ENCODE measurements at regions not wholly inside any gene's neighbourhood (a gene's known extent, or its start where the extent isn't known, plus 50 kb on each side); places are given as distances from the start of the nearest gene placed in this dataset.

GRCh38 chr6:139497345-139497961, 123.0 kb upstream of the CITED2 start:
- no peaks in the 10 kb centered on the region for H3F3A ChIP-seq (ENCODE audit: insufficient read depth, low read length, poor library complexity, severe bottlenecking)
- no peak overlapping the region for H3K27ac ChIP-seq (ENCODE audit: low read length)
- no peak overlapping the region for H2AFZ ChIP-seq (ENCODE audit: low read depth, low read length)
- no peak overlapping the region for H3K4me3 ChIP-seq (ENCODE audit: low read length)
- no peaks in the 10 kb centered on the region for H3K36me3 ChIP-seq (ENCODE audit: insufficient read depth, low read length)
- TF ChIP-seq CTCF (IDR thresholded peaks at IDR 0.05; ENCODE audit: poor library complexity, severe bottlenecking) (no peak), TAF1 (IDR thresholded peaks at IDR 0.05; ENCODE audit: low read depth) (no peak), EP300 (conservative IDR thresholded peaks at IDR 0.05; ENCODE audit: poor library complexity, severe bottlenecking) (no peak), RAD21 (conservative IDR thresholded peaks at IDR 0.05) (no peak), EZH2 (IDR thresholded peaks at IDR 0.05; ENCODE audit: borderline replicate concordance, insufficient read depth, low read length, poor library complexity, severe bottlenecking) (no peak), SMC3 (conservative IDR thresholded peaks at IDR 0.05; ENCODE audit: poor library complexity) (no peak), MXI1 (conservative IDR thresholded peaks at IDR 0.05; ENCODE audit: poor library complexity, severe bottlenecking) (no peak), POLR2AphosphoS5 (IDR thresholded peaks at IDR 0.05) (no peak)
- TF ChIP-seq, protein P1, sequence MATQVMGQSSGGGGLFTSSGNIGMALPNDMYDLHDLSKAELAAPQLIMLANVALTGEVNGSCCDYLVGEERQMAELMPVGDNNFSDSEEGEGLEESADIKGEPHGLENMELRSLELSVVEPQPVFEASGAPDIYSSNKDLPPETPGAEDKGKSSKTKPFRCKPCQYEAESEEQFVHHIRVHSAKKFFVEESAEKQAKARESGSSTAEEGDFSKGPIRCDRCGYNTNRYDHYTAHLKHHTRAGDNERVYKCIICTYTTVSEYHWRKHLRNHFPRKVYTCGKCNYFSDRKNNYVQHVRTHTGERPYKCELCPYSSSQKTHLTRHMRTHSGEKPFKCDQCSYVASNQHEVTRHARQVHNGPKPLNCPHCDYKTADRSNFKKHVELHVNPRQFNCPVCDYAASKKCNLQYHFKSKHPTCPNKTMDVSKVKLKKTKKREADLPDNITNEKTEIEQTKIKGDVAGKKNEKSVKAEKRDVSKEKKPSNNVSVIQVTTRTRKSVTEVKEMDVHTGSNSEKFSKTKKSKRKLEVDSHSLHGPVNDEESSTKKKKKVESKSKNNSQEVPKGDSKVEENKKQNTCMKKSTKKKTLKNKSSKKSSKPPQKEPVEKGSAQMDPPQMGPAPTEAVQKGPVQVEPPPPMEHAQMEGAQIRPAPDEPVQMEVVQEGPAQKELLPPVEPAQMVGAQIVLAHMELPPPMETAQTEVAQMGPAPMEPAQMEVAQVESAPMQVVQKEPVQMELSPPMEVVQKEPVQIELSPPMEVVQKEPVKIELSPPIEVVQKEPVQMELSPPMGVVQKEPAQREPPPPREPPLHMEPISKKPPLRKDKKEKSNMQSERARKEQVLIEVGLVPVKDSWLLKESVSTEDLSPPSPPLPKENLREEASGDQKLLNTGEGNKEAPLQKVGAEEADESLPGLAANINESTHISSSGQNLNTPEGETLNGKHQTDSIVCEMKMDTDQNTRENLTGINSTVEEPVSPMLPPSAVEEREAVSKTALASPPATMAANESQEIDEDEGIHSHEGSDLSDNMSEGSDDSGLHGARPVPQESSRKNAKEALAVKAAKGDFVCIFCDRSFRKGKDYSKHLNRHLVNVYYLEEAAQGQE (IDR thresholded peaks at IDR 0.05; ENCODE audit: borderline replicate concordance), result no peak
- no peaks in the 10 kb centered on the region for H3K27me3 ChIP-seq (ENCODE audit: insufficient read depth, low read depth, low read length)
- no peaks in the 10 kb centered on the region for H3K79me2 ChIP-seq (replicated peaks; ENCODE audit: insufficient read depth, low read length)
- no peak overlapping the region for H3K4me2 ChIP-seq (ENCODE audit: low read length)
- H4K20me1 ChIP-seq (ENCODE audit: insufficient read depth), result no peaks in the 10 kb centered on the region
- H3K9me2 ChIP-seq (ENCODE audit: insufficient read depth, low read length), result no peaks in the 10 kb centered on the region
- no peak overlapping the region for H3K9ac ChIP-seq (ENCODE audit: low read length)
- peaks cover 3% of the 10 kb centered on the region for H3K9me3 ChIP-seq (ENCODE audit: low read length)

- Histone ChIP-seq H3K27ac (ENCODE audit: low read length) (no peak overlapping the region), H3K36me3 (ENCODE audit: insufficient read depth, low read length) (no peaks in the 10 kb centered on the region), H3F3A (ENCODE audit: insufficient read depth, low read length, poor library complexity, severe bottlenecking) (no peaks in the 10 kb centered on the region), H3K4me3 (ENCODE audit: low read length) (no peak overlapping the region), H4K20me1 (ENCODE audit: insufficient read depth) (no peaks in the 10 kb centered on the region), H3K27me3 (ENCODE audit: insufficient read depth, low read depth, low read length) (no peaks in the 10 kb centered on the region), H3K4me2 (ENCODE audit: low read length) (no peak overlapping the region), H3K9ac (ENCODE audit: low read length) (no peak overlapping the region), H3K9me2 (ENCODE audit: insufficient read depth, low read length) (no peaks in the 10 kb centered on the region), H2AFZ (ENCODE audit: low read depth, low read length) (no peak overlapping the region), H3K79me2 (replicated peaks; ENCODE audit: insufficient read depth, low read length) (no peaks in the 10 kb centered on the region), H3K9me3 (ENCODE audit: low read length) (peaks cover 3% of the 10 kb centered on the region)
- TF ChIP-seq MXI1 (conservative IDR thresholded peaks at IDR 0.05; ENCODE audit: poor library complexity, severe bottlenecking) (no peak), EZH2 (IDR thresholded peaks at IDR 0.05; ENCODE audit: borderline replicate concordance, insufficient read depth, low read length, poor library complexity, severe bottlenecking) (no peak)
Observed at GRCh38 chr6:139496654-139497344, 122.4 kb upstream of the CITED2 start.

Data from neural cell (in vitro differentiated cells).